BJ (cell line): ENCODE measurements at regions not wholly inside any gene's neighbourhood (a gene's known extent, or its start where the extent isn't known, plus 50 kb on each side); places are given as distances from the start of the nearest gene placed in this dataset.
"Not testable (repeated sequence)": the region's sequence is repeated elsewhere in the genome, so short reads cannot be mapped to it uniquely, and the experiment has no call there.

Experiments used
- CTCF ChIA-PET: fragments of 350-600 bp; formaldehyde crosslinking; extraction: SDS; loops from one replicate; lab custom pipeline; 2021; ENCODE audit warnings: antibody characterized with exemption, inconsistent platforms; lab: Yijun Ruan, JAX
- POLR2A ChIA-PET: fragments of 300-600 bp; sonication (Branson Sonifier 250); formaldehyde crosslinking; extraction: SDS; loops from one replicate; lab custom pipeline; 2021; ENCODE audit warnings: antibody characterized with exemption; lab: Charles Lee
- DNase-seq: peaks from one replicate; pipeline ENCODE4 v3.0.0-alpha.2; 2011; ENCODE audit warnings: low read depth
- H3K27me3 ChIP-seq: 2 replicates; pipeline ENCODE4 v1.6.0; 2011; ENCODE audit warnings: low read length; ENCODE audit not compliant: control insufficient read depth, insufficient read depth
- H3K36me3 ChIP-seq: 2 replicates; pipeline ENCODE4 v1.5.1; 2011; ENCODE audit warnings: low read length; ENCODE audit not compliant: control insufficient read depth, insufficient read depth
- H3K4me3 ChIP-seq: 2 replicates; pipeline ENCODE4 v1.5.1; 2011; ENCODE audit warnings: low read depth, mild to moderate bottlenecking, control low read depth, low read length
- CTCF ChIP-seq: IDR thresholded peaks from 2 replicates; pipeline ENCODE4 v1.5.1; 2011; ENCODE audit warnings: low read depth, mild to moderate bottlenecking, control low read depth, inconsistent platforms, low read length, moderate library complexity; ENCODE audit not compliant: insufficient read depth

- no peak for TF ChIP-seq CTCF
- H3K4me3 ChIP-seq, result no peak overlapping the region
- no peaks in the 10 kb centered on the region for H3K27me3 ChIP-seq
- CTCF ChIA-PET, result no interaction called here
- POLR2A ChIA-PET, result no interaction called here
- no peaks in the 10 kb centered on the region for H3K36me3 ChIP-seq
- DNase-seq, result no peak
Observed at GRCh38 chr11:101262995-101263394, 133.4 kb upstream of the PGR start.

GRCh38 chr11:101262258-101262657 lies 132.6 kb upstream of the PGR start:
- ChIA-PET POLR2A (no interaction called here), CTCF (no interaction called here)
- no peak for DNase-seq
- Histone ChIP-seq H3K27me3 (no peaks in the 10 kb centered on the region), H3K36me3 (no peaks in the 10 kb centered on the region), H3K4me3 (no peak overlapping the region)
- TF ChIP-seq CTCF, result no peak

DNA sequence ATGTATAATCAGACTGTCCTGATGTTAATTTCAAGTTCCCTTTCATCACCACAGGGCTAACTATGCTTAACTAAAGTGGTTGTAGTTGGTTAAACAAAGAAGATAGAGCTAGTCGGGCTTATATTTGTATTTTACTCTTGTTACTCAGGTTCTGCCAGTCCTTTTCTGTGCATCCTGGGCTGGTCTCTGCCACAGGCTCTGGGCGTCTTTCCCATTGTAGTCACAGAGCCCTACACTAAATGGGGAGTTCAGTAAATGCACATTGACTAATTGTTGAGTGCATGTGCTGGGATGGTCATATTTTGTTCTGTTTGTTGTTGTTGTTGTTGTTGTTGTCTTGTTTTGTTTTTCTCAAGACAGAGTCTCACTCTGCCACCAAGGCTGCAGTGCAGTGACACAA lies 125.4 kb upstream of the PGR start:
- Histone ChIP-seq H3K4me3 (no peak overlapping the region), H3K27me3 (no peaks in the 10 kb centered on the region), H3K36me3 (no peaks in the 10 kb centered on the region)
- TF ChIP-seq CTCF, result no peak
- DNase-seq, result no peak
- ChIA-PET POLR2A (no interaction called here), CTCF (no interaction called here)

DNA sequence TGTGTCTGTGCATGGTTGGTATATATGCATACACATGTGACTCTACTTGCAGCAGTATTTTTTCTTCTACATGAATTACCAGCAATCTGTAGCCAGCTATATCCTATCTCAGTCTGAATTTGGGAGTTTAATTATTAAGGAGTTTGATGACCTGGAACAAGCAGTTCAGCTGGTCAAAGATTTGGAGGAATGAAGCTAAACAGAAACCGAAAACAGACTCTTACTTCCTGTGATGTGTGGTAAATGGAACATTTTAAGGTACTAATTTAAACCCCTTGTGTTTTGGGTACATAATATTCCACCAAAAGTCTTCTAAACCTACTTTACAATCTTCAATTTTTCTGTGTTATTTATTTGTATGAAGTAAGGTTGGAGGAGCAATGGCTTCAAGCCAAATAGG lies 124.4 kb upstream of the PGR start:
- no peak for DNase-seq
- ChIA-PET POLR2A (no interaction called here), CTCF (interaction anchor here (0.7 kb wide), 1 partner anchor 168 kb away, joined by 3 read pairs; no protein-coding TSS in a partner anchor)
- no peak overlapping the region for H3K4me3 ChIP-seq
- no peaks in the 10 kb centered on the region for H3K27me3 ChIP-seq
- no peaks in the 10 kb centered on the region for H3K36me3 ChIP-seq
- TF ChIP-seq CTCF, result no peak

DNA sequence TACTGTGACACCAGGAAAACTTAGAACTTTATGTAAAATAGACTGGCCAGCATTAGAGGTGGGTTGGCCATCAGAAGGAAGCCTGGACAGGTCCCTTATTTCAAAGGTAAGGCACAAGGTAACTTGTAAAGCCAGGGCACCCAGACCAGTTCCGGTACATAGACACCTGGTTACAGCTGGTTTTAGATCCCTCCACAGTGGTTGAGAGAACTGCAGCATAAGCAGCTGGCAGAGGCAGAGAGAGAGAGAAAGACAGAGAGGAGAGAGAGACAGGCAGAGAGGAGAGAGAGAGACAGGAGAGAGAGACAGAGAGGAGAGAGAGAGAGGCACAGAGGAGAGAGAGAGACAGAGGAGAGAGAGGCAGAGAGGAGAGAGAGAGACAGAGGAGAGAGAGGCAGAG lies 116.0 kb upstream of the PGR start:
- CTCF ChIA-PET, POLR2A ChIA-PET, DNase-seq: not testable (repeated sequence)

DNA sequence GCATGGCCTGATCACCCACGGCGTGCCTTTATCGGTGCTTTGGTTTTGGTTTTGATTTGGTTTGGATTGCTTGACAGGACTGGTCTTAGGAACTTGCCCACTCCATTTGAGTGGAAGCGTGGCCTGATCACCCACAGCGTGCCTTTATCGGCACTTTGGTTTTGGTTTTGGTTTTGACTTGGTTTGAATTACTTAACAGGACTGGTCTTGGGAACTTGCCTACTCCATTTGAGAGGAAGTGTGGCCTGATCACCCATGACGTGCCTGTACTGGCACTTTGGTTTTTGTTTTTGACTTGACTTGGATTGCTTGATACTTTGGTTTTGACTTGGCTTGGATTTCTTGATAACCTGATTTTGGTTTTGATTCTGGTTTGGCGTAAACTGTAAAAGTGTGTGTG lies 115.5 kb upstream of the PGR start:
- H3K27me3 ChIP-seq, DNase-seq, H3K36me3 ChIP-seq, H3K4me3 ChIP-seq, POLR2A ChIA-PET, CTCF ChIA-PET: not testable (repeated sequence)

More for the DNA sequence above, 116.0 kb upstream of the PGR start:
- not testable (repeated sequence) for H3K36me3 ChIP-seq, H3K27me3 ChIP-seq, H3K4me3 ChIP-seq
